ENCODE measurements at regions not wholly inside any gene's neighbourhood (a gene's known extent, or its start where the extent isn't known, plus 50 kb on each side); places are given as distances from the start of the nearest gene placed in this dataset.
A peak's percentile ranks its signal among the peaks of the same experiment; 100 is the strongest.
"Not testable (repeated sequence)": the region's sequence is repeated elsewhere in the genome, so short reads cannot be mapped to it uniquely, and the experiment has no call there.

DNA sequence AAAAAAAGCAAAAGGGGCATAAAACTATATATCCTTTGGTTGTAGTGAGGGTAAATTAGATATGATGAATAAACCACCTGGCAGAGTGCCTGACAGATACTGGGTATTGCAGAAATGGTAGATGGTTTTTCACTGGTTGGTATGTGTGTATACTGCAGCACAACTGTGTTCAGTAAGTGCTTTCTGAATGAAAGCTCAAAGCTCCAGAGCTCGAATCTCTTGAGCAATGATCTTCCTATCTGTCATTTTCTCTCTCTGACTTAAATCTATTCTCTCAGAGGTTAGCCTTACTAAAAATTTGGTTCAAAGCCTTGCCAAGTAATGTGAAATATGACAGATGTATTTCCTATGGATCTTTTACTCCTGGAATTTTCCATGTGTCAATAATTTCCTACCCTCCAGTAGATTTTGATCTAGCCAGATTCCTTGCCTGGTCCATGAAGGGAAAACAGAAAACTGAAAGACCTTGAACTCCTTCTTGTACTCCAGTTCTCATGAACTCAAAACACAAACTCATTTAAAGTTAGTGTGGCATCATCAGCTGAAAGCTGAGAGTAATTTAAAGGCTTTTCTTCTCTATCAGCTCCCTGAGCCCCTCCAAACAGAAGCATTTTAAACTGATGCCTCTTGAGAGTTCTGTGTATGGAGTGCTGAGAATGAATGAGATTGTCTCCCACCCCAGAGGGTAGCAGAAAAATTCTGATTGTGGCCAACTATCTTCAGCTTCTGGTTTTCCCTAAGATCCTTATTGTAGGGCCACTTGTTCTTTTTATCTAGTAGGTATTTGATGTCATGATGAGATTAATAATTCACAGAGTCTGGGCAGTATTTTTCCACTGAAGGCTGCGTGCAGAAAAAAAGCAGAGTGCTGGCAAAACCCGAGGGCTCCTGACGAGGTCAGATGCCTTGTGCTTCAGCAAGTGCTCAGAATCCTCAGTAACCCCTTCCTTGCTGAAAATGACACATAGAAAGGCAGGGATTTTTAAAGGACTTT, 363.4 kb upstream of the BOD1L1 start:
- DNase-seq, result no peak

DNA sequence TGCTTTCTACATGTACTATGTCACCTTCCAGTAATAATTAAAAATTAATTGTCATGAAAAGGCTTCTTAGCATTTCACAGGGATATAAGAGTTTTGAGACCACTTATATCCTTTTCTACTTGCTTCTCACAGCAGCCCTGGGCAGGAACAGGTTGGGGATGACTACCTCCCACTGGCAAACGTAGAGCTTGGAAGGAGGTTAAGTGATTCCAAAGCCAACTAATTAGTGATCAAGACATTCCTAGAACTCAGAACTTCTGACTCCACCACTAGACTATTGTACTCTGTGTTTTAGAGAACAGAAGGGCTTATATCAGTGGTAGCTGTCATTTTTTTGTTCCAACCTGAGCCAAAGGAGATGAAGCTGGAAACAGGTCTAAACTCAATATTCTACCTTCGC, 364.5 kb upstream of the BOD1L1 start:
- DNase-seq, result no peak

DNA sequence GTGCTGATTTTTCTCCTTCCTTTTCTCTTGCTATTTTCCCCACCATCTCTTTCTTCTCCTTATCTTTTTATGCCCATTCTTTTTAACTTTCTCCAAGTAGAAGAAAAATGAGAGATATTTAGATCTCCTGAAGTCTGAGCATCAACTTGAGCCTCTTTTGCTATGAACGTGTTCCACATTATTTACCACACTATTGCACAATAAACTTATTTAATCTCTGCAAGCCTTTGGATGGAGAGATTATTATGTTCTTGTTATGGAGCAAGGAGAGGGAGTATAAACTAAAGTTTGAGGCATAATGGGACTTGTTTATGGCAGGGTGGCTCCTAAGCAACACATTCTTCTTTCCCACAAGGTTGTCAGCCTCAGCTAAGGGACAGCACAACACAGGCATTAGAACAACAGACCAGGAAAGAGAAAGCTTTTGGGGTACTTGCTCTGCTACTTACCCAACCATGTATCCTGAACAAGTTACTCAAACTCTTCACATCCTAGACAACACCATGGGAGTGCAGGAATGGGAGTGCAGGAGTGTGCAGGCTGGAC, 365.5 kb upstream of the BOD1L1 start:
- no peak for DNase-seq

DNA sequence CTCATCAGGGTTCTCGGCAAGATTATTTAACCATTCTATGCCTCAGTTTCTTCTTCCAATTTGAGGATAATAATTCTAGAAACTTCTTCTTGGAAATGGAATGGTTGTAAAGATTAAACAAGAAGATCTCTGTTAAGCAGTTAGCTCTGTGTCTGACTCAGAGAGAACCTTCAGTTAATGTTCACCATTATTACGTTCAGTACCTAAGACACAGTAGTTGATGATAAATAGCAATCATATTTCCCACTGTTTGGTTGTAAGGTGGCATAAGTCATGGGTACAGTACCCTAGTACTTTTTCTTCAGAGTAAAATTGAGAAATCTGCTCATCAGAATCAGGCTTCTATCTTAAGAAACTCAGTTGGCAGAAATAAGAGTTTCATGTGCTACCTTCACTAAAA, 366.5 kb upstream of the BOD1L1 start:
- no peak for DNase-seq

DNA sequence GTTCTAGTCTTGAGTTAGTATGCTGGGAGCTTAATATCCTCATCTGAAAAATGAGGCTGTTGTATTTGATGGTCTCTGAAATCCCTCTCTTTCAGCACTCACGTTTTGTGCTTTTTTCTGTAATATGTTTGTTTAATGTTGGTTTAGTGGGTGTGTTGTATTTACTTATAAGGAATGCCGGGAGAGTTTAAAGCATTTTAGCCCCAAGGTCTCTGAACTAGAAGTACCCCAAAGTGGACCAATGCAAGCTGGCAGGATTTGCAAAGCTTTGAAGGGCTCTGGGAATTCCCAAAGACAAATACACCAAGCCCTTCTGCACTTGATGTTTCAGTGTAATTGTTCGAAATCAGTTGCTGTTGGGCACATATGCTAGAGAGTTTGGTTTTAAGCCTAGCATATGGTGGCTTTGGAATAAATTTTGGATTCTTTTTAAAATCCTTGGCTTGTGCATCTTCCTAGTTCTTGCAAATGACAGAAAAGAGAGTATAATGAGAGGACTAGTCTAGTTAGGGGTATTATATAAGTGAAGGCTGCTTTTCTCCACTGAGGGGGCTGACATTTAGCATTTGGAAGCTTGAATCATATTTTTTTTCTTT, 371.4 kb upstream of the BOD1L1 start:
- DNase-seq, result no peak

DNA sequence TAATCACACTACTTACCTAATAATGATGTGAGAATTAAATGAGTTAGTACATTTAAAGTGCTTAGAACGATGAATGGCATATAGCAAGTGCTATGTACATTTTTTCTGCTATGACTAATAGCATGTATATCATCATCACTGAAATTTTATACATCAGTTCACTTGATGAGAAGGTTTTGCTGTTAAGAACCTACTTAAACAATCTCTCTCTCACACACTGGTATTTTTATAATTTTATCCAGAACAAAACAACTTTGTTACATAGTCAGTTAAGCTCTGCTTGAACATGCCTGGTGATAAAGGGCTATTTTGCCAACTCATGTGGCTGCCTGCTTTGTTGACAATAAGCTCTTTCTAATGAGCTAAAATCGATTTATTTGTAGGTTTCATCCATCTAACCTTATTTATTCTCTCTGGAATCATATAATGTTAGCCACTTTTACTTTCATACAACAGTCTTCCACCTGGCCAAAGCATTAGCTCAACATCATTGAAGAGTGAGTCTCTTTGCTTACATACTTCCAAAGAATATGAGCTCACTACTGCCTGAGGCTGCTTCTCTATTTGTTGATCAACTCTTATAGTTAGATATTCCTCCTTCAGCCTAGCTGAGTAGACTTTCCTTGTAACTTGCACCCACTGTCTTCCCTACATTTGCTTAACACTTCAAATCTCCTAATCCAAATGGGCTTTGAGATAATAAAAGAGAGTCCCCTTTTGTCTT, 372.7 kb upstream of the BOD1L1 start:
- no peak for DNase-seq

DNA sequence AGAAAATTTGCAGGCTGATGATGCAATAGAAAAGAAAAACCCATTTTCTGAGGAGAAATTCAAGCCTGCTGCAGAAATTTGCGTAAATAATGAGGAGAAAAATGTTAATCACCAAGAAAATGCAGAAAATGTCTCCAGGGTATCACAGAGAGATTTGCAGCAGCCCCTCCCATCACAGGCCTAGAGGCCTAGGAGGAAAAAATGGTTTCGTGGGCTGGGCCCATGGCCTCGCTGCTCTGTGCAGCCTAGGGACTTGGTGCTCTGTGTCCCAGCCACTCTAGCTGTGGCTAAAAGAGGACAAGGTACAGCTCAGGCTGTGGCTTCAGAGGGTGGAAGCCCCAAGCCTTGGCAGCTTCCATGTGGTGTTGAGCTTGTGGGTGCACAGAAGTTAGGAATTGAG, 374.8 kb upstream of the BOD1L1 start:
- DNase-seq, result not testable (repeated sequence)

DNA sequence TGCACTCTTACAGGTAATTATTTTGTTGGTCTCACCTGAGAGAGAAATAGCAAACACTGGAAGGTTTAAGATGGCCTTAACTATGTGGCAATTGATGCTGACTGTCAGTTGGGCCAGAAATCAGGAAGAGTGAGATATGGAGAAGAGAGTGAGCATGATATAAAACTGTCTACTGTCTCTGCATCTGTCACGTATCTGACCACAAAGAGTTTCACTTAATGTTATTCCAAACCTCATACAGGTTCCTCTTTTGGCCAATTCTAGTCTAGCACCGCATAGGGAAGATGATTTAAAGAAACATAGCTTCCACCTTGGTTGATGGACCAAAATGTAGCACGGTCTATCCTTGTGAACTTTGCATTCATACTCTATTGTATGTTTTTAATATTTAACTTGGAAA, 381.0 kb upstream of the BOD1L1 start:
- no peak for DNase-seq

DNA sequence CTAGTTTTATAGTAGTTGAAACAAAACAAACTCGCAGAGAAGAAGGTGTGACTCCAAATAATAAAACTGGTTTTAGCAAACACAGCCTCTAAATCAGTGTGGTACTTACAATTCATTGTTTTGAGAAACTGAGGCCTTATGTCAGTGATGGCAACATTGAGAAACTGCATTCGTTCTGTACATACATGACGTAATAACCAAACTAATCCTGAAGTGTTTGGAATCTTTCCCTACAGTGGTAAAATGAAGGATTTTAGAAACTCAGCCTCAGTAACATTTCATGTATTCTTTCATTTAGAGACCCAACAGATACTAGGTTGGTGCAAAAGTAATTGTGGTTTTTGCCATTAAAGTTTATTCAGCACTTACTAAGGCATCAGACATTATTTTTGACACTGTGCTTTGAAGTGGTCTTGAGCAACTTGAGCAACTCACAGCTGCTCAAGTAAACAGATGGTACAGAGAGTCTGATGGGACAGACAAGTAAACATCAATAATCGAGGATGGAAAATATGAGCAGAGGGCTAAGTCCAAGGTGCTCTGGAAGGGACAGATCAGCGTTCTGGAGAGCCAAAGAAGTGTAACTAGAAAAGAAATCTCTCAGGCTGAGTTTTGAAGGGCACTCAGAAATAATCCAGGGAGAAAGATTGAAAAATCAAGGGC, 390.8 kb upstream of the BOD1L1 start:
- DNase-seq, result no peak

DNA sequence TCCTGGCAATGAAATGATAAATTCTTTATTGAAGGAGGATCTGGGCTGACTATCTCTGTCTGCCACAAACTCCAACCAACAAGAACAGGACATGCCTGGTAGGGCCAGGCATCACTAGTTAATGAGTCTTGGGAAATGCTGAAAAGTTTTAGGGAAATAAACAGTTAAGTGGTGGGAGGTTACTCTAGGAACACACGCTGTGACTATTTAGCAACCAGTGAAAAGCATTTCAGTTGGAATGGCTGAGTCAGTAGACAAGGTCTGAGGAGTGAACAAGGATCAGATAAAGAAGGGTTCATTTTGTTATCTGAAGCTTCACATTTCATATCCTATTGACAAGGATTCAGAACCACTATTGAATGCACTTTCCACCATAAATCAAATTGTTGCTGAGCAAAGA, 394.9 kb upstream of the BOD1L1 start:
- DNase-seq, result no peak

DNA sequence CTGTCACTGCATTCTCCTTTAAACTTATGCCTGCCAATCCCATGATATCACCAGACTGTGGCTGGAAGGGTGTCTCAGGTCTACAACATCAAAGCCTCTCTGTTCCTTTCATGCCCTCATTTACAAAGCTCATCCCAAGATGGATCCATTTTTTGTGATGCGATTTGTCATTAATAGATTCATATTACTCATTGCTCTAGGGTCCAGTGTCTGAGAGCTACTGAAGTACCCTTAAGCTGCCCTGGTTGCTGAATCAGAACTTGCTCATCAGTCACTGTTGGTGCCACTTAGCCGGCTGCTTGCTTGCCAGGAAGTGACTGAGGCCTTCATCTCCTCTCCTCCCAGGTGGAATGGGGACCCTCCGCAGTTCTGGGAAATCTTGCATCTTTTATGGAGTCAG, 395.5 kb upstream of the BOD1L1 start:
- no peak for DNase-seq

DNA sequence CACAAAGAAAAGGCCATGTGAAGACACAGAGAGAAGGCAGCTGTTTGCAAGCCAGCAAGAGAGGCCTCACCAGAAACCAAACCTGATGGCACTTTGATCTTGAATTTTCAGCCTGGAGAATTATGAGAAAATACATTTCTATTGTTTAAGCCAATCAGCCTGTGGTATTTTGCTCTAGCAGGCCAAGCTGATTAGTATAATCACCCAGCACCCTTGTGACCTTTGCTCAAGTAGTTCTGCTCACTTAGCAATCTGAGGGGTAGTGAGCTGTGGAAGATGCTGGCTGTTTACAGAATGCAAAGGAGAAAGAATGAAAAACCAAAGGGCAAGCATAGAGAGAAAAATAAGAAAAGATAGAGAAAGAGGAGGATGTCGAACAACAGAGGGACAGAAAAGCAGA, 396.4 kb upstream of the BOD1L1 start:
- DNase-seq, result peak in 1 of 3 experiments; percentile 6

DNA sequence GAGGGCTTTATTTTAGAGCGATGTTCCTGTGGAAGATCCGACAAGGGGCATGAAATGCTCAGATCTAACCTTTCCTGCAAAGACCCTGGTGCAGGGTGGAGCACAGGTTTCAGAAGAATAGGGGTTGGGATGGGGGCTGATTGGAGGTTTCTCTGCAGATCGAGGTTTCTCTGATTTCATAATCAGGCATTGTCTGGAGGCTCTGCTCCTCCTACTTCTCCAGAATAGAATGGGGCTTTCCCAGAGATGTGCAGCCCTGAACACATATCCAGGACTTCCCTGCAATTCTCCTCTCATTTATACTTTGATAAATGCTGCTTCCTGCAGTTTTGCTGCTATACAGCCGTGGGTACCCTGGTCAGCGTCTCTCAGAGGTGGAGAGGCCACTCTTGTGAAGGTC, 397.6 kb upstream of the BOD1L1 start:
- DNase-seq, result no peak

DNA sequence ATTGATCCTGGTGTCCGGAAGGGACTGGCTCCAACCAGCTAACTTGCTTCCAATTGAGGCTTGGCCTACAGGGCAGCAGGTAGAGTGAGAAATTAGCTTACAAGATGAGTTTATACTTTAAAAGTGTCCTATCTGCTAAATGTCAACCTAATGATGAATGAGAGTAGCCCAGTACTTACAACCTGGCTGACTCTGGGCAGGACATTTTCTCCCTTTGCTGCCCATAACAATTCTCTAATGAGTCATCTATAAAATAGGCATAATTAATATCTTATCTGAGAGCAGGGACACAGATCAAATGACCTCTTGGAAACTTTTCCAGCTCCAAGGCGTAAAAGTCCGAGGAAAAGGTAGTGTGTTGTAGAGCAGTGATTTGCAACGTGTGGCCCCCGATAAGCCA, 398.4 kb upstream of the BOD1L1 start:
- no peak for DNase-seq

DNA sequence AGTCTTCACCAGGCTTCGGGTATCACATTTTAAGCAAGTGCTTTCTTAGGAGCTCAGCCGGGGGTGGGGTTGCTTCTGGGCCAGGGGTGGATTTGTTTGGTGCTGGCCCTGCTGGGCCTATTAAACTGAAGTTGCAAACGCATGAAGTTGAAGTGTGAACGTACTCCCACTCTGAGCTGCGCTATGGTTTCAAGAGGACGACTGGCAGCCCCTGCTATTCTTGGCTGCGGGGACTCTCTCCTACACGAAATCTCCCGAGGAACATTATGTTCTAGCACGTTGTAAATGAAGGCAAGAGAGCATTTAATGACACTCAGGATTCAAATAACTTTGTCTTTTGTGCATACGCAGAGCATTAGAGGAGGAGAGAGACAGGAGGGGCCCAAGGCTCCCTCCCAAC, 401.3 kb upstream of the BOD1L1 start:
- DNase-seq, result no peak

DNA sequence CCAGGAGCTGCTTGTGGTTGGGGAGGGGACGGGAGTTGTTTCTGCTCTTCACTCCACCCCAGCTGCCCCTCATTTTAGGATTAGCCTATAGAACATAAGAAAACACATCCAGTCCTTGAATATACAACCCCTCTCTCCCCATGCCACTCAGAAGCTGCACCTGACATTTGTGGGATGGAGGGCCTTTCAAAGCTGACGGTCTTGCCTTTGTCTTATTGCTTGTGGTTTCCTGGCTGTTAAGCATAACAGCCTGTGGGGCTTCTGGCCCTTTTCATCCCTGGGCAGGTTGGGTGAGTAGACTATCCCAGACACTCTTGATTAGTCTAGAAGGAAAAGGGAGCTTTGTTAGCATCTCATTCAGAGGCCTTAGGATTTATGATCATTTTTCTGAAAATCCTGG, 407.6 kb upstream of the BOD1L1 start:
- DNase-seq, result peak in 1 of 3 experiments; percentile 16

DNA sequence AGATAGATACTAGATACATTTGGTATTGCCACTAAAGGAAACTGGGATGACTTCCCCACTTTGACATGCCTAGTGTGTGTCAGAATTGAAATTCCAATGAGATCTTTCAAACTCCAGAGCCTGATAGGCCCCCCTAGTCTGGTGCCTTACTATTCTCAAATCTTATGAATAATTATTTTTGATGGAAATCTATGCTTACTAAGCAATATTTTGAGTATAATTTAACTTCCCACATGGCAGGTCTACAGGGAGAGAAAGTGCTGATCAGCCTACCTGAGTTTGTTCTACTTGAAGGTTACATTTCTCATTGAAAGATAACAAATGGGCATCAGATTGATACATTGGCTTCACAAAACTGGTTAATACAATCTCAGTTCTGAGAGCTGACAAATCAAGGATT, 415.7 kb upstream of the BOD1L1 start:
- no peak for DNase-seq

DNA sequence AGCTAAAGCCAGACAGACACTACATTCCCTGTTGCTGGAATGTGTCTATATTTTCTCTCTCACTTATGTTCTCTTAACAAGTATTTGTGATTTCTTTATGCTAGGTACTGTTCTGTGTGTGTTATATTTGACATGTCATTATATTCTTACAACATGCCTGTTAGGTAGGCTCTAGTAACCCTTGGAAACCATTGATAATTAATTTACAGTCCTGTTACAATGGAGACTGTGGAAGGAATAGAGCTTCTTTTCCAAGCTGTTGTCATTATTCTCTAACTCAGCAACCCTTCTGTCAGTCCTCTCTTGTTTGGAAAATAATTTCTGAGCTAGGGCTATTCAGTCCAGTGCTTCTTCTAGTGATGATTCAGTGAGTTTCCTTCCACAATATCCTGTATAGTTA, 419.1 kb upstream of the BOD1L1 start:
- DNase-seq, result peak in 1 of 3 experiments; percentile 30

DNA sequence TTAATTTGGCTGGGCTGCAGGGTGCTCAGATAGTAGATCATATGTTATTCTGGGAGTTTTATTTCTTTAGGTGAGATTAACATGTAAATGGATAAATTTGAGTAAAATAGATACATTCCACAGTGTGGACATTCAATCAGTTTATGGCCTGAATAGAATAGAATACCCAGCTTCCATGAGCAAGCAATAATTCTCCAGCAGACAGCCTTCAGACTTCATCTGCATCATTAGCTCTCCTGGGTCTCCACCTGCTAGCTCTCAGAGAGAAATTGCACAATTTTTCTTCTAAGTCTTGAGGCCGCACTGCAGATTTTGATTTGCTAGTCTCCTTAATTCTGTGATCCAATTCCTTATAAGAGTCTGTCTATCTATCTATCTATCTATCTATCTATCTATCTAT, 420.3 kb upstream of the BOD1L1 start:
- no peak for DNase-seq

DNA sequence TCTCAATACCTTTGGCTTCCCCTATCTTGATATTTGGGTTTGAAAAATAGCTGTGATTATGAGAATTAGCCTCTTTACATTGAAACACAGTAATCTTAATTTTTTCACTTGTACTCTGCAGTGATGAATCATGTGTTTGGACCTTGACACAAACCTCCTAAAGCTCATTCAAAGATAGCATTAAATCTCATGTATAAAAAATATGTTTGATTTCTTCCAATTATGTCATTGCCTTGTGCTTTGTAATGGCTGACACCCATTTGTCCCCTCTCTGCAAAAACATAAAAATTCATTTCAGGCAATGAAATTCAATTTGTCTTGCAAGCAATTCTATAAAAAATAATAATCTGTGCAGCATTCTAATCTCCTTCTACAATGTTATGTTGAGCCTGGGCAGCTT, 422.4 kb upstream of the BOD1L1 start:
- DNase-seq, result no peak

DNA sequence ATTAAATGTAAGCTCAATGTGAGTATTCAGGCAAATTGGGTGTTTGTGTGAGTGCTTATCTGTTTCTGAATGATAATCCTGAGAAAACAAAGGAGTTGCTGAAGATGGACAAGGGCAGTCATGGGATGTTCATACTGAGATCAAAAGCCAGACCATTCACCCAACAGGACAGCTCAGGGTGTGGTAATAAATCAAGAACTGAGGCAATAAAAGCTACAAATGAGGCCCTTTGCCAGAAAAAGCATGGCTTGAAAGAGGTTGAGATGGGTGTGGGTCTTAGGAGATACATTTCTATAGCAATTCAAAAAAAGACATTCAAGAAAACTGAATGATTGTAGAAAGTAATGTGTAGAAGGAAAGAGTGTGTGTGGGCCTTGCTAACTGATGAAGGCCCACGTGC, 425.8 kb upstream of the BOD1L1 start:
- no peak for DNase-seq

DNA sequence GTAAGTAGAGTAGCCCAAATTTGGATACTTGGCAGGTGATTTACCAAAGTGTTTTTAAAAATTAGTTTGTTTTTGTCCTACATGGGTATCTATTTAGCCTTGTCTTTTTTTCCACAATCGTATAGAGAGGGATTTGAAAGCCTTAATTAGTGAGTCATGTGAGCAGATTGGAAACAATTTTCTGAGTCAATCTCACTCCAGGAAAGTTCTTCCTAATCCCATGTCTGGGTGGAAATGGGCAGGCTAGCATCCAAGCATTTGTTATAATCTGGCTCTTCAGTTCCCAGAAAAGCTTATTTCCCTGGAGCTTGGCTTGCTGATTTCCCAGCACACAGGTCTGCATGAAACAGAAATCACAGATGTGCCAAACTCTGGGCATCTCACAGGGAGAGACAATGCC, 426.9 kb upstream of the BOD1L1 start:
- DNase-seq, result no peak

DNA sequence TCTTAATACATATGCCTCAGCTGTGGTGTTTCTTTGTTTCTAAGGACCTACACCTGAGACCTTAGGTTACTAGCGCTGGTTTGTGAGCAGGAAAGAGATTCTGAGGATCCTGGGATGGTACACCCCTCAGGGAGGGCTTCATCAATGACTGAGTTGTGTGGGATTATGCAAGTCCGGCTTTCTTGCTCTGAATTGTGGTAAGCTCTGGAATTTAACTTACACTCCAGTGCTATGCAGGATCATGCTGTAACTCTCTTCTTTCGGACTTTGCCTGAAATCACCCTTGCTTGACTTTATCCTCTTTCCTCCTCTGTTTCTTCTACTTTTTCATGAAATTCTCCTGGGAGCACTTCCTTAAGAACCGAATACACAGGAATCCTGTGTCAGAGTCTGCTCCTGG, 431.5 kb upstream of the BOD1L1 start:
- DNase-seq, result no peak

All from NCI-H1417 (cell line).